NCI-H526 (cell line): ENCODE measurements at regions not wholly inside any gene's neighbourhood (a gene's known extent, or its start where the extent isn't known, plus 50 kb on each side); places are given as distances from the start of the nearest gene placed in this dataset.
A peak's percentile ranks its signal among the peaks of the same experiment; 100 is the strongest.

Source experiments
- DNase-seq, 2 experiments: peaks; one replicate each; lab custom pipeline; 2025; lab: John Stamatoyannopoulos, UW

- DNase-seq, result no peak
Observed at GRCh38 chr4:124177647-124178425, 534.7 kb downstream of the ANKRD50 start.

DNA sequence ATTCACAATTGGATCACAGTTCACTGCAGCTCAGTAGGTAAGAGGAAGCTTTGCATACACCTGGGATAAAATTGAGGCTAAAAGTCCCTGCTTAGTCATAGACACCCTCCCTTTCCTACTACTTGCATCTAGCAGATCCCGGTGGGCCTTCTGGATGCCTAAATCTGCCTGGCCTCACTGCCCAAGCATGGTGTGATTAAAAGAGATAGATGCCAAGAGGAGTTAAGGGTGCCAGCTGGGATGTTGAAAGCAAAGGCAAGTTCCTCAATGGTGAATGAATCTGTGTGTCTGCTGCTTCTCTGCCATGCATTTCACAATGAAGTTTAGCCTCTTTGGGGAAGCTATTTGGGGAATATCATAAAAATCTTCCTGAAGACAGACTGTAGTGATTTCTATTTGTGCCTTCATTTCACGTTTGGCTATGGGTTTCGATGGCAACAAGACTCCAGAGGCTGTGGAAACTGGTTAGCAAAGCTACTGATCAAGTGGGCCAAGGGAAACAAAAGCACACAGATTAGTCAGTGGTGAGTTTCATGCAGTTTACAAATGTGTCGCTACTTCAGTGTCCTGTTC is 534.0 kb downstream of the ANKRD50 start:
- peak in 1 of 2 experiments; percentile 8 for DNase-seq

GRCh38 chr4:124179506-124180186 is 532.9 kb downstream of the ANKRD50 start:
- DNase-seq, result no peak

- DNase-seq, result no peak
Observed at GRCh38 chr4:124181039-124181438, 531.5 kb downstream of the ANKRD50 start.

GRCh38 chr4:124183231-124183630 is 529.3 kb downstream of the ANKRD50 start:
- no peak for DNase-seq

DNA sequence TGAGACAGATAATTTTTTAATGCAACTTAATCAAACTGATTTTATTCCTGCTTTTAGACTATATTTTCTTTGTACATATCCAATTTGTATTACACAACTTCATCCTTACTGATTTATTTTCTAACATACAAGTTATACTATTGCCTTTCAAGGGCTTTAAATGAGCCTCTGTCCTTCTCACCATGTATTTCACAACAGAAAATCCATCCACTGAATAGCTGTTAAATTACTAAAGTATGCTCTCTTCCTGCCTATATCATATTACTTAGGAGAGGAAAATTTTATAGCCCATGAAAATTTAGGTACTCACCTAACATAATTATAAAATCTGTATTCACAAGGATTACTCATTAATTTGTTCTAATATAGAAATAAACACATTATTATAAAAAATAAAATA is 528.6 kb downstream of the ANKRD50 start:
- DNase-seq, result no peak

GRCh38 chr4:124184792-124185191 is 527.7 kb downstream of the ANKRD50 start:
- DNase-seq, result no peak

DNA sequence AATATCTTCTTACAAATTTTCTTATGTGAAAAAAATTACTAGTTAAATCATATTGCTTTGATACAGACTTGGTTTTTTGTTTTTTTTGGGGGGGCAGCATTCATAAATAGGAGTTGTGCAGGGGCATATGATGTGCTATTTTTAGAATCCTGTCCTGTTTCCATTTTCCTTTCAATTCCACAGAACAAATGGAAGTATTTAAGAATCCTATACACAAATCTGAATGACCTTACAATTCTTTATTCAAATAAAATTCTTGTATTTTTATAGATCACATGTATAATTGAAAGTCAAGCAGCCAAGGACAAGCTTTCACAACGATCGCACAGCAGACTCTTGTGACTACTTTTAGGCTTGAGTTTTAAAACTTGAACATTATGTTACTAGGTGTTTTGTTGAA is 523.9 kb downstream of the ANKRD50 start:
- no peak for DNase-seq

DNA sequence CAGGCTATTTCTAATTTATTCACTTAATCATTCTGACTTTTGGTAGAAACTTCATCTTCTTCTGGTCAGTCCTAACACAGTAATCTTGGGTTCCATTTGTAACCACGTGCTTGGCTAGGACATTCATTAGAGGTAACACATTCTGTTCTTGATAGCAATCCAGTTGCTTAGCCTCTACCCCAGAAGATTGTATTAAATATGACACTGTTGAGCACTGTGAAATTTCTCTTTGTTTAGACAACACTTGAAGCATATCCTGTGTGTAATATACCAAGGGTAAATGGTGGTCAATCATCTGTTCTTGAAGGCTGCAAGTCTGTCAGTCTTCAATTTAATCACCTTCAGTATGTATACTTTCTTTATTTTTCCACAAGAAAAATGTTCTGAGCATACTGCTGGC is 523.0 kb downstream of the ANKRD50 start:
- DNase-seq, result no peak

- DNase-seq, result no peak
Observed at GRCh38 chr4:124191329-124191728, 521.2 kb downstream of the ANKRD50 start.

- DNase-seq, result no peak
Observed at GRCh38 chr4:124192544-124192943, 520.0 kb downstream of the ANKRD50 start.

DNA sequence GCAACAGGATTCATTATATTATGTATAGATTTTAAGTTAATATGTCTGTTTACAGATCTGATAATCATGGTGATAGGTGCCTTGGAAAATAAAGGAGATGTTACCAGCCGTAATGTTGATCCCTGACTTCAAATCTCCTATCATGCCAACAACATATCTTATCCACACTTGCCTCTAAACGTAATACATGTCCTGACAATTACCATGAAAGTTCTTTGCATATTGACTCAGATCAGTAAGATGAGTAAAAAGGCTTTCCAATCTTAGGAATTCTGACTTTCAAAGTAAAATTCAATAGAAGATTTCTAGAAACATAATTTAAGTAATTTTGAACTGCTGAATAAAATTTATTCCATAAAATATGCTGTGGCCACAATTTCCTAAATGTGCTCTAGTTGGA is 513.3 kb downstream of the ANKRD50 start:
- DNase-seq, result no peak

DNA sequence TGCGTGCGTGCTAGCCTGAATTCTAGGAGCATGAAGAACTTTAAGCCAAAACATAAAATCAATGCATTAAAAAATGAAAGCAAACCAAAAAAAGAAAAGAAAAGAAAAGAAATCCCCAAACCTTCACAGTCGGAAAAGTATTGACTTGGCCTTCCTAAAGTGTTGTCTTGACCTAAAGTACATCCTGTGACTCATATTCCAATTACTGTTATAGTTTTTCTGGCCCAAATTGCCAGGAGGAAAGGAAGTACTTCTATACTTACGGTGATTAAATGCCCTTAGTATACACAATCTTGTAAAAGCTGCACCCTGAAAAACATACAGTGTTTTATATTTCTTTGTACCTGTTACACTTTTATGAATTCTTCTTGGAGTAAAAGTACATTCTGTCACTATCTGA is 512.8 kb downstream of the ANKRD50 start:
- no peak for DNase-seq

DNA sequence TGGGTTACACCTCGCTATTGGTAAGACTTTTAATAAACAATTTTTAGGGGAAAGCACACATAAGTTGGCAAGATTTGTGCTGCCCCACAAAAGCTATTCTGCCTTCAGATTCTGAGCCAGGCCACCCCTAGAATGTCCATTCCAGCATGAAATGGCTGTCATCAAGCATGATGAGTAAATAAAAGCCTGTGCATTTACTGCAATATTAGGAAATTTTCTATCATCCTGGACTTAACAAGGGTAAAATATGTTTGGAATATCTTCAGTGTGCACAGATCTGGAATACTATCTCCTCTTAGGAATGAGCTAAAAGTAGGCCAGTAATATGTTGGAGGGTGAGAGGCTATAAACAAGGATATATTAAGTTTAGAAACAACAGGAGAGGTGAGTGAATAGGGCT is 510.9 kb downstream of the ANKRD50 start:
- no peak for DNase-seq

DNA sequence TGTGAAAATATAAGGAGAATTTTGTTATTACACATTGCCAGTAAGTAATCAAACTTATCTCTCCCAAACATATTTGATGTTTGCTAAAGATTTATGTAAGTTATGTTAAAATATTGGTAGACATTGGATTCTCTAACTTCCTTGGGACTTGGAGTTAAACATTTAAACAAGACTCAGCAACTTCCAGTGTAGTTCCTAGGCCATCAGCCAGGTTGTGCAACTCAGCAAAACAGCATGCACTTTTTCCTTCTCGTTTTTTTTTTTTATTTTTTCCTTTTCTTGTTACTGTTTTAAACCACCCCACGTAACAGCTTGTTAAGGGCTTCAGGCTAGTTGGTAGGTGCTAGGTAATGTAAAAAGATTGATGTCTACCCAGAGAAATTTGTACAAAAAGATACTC is 510.4 kb downstream of the ANKRD50 start:
- DNase-seq, result no peak

GRCh38 chr4:124203613-124204238 is 508.8 kb downstream of the ANKRD50 start:
- DNase-seq, result no peak

DNA sequence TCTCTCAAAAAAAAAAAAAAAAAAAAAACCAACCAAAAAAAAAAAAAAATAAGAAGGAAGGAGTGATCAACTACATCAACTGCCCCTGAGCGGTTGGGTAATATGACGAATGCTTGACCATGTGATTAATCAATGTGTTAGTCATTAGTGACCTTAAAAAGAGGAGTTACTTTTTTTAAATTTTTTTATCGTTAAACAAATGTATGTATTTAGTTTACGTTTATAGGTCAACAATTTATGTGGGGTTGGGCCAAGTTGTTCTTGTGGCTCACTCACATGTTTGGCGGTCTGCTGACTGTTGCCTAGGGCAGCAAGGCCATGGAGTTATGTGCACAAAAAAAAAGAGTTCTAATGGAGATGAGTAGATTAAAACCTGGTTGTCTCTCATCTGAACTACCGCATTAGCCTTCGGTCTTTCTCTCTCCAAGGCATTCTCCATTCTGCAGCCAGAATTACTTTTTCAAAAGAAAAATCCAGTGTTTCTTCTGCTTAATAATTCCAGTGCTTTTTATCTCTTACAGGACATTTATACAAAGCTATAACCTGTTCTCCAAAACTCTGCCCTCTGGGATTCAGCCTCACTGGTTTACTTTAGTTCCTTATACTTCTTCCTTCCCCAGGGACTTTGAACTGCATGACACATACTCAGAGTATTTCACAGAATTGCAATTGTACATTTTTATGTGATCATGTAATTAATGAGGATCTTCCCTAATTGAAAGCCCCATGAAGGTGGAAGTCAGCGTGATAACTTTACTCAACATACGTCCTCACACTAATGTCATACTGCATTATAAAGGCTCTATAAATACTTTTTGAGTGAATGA is 505.5 kb downstream of the ANKRD50 start:
- DNase-seq, result no peak

DNA sequence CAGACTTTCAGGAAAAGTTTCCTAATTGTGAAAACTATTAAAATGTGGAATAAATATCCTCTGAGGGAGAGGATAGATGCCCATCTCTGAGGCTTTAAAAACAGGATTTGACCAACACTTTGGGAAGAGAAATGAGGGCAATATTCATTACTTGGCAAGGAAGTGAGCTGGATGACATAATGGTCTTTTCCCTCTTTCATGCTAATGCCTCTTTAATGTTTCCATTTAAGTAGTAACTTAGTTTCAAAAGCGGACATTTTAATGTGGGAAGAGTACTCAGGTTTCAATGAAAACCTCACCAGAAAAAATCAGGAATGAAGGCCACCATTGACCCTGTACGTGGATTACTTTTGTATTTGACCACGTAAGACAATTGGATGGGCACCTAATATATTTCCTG is 503.3 kb downstream of the ANKRD50 start:
- no peak for DNase-seq

GRCh38 chr4:124209626-124210025 is 502.9 kb downstream of the ANKRD50 start:
- DNase-seq, result no peak

- DNase-seq, result no peak
Observed at GRCh38 chr4:124210746-124211145, 501.8 kb downstream of the ANKRD50 start.

GRCh38 chr4:124212815-124213630 is 499.5 kb downstream of the ANKRD50 start:
- DNase-seq, result no peak
